Esophagus squamous epithelium (tissue), 4 donors: ENCODE measurements at regions not wholly inside any gene's neighbourhood (a gene's known extent, or its start where the extent isn't known, plus 50 kb on each side); places are given as distances from the start of the nearest gene placed in this dataset.

ENCODE experiments used
- POLR2A ChIP-seq, 4 donors: fragments of 450-650 bp; IDR thresholded peaks; one replicate each; pipeline ENCODE4 v1.6.1; 2017; ENCODE audit warnings: antibody characterized with exemption in 4 of 4, mild to moderate bottlenecking in 4 of 4, moderate library complexity in 3 of 4
- TF ChIP-seq, protein P1 (sequence below), 6 experiments: fragments of 450-650 bp in 4 of 6; fragments of 200-600 bp in 2 of 6; sonication (generic) in 2 of 6; IDR thresholded peaks; one replicate each; pipeline ENCODE4 v1.5.1; 2016 to 2019; ENCODE audit warnings: antibody characterized with exemption in 6 of 6, mild to moderate bottlenecking in 4 of 6, moderate library complexity in 4 of 6

DNA sequence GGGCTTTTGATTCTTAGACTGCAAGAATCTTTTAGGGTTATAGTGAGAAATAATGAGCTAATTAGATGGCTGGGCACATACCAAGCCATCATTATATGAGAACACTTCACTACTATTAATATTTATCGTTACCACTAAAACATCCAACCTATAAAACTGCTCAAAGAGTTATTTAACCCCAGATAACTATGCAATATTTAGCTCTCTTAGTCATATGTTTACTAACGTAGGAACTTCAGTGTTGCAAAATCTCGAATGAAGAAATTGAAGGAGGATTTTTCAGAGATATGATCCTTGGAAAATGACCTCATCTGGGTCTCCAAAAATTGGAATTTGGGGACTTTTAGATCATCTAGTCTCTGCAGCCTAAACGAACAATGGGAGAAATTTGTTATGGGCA lies 265.0 kb upstream of the RPS6KA3 start:
- TF ChIP-seq, protein P1, sequence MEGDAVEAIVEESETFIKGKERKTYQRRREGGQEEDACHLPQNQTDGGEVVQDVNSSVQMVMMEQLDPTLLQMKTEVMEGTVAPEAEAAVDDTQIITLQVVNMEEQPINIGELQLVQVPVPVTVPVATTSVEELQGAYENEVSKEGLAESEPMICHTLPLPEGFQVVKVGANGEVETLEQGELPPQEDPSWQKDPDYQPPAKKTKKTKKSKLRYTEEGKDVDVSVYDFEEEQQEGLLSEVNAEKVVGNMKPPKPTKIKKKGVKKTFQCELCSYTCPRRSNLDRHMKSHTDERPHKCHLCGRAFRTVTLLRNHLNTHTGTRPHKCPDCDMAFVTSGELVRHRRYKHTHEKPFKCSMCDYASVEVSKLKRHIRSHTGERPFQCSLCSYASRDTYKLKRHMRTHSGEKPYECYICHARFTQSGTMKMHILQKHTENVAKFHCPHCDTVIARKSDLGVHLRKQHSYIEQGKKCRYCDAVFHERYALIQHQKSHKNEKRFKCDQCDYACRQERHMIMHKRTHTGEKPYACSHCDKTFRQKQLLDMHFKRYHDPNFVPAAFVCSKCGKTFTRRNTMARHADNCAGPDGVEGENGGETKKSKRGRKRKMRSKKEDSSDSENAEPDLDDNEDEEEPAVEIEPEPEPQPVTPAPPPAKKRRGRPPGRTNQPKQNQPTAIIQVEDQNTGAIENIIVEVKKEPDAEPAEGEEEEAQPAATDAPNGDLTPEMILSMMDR (IDR thresholded peaks at IDR 0.05), result no peak
- no peak for TF ChIP-seq POLR2A (IDR thresholded peaks at IDR 0.05)
